Endothelial cell of umbilical vein (primary cell): ENCODE measurements at regions not wholly inside any gene's neighbourhood (a gene's known extent, or its start where the extent isn't known, plus 50 kb on each side); places are given as distances from the start of the nearest gene placed in this dataset.

Experiments used
- BruUV-seq: library from RNA; stranded (reverse); fragments of 400-500 nt; replicated peaks from 2 replicates; lab custom pipeline; 2021; lab: Mats Ljungman, UMichigan
- CTCF ChIA-PET: fragments of 300-600, 350-600 bp; sonication (Branson Sonifier 250); formaldehyde crosslinking; loops from one replicate; lab custom pipeline; 2021; ENCODE audit warnings: antibody characterized with exemption, inconsistent platforms; lab: Charles Lee
- POLR2A ChIA-PET: fragments of 300-600, 350-600 bp; sonication (Branson Sonifier 250); formaldehyde crosslinking; loops from one replicate; lab custom pipeline; 2021; ENCODE audit warnings: antibody characterized with exemption, inconsistent platforms; lab: Charles Lee
- DNase-seq: peaks from one replicate; pipeline ENCODE4 v3.0.0-alpha.2; 2011; ENCODE audit warnings: low read depth, low spot score
- FAIRE-seq: peaks from 2 replicates; lab custom pipeline; 2011; peaks lifted over from hg19 to GRCh38; lab: Jason Lieb, UNC
- H2AFZ ChIP-seq: 2 replicates; pipeline ENCODE4 v1.6.0; 2012; ENCODE audit warnings: low read depth, low read length, control low read depth, inconsistent platforms
- H3K27ac ChIP-seq: 2 replicates; pipeline ENCODE4 v1.5.1; 2011; ENCODE audit warnings: low read depth, mild to moderate bottlenecking, control low read depth, low read length, moderate library complexity; ENCODE audit not compliant: insufficient read depth
- H3K27me3 ChIP-seq, 2 experiments: 2 replicates each; pipeline versions ENCODE4 v1.6.0 to v1.6.1; 2011; ENCODE audit warnings: low read length in 2 of 2, mixed read lengths in 1 of 2; ENCODE audit not compliant: control insufficient read depth in 2 of 2, insufficient read depth in 2 of 2
- H3K36me3 ChIP-seq, 2 experiments: 2 replicates in 1 of 2; 3 replicates in 1 of 2; pipeline ENCODE4 v1.5.1; 2011; ENCODE audit warnings: low read length in 2 of 2, mild to moderate bottlenecking in 1 of 2, moderate library complexity in 1 of 2; ENCODE audit not compliant: control insufficient read depth in 2 of 2, insufficient read depth in 2 of 2; ENCODE audit errors: extremely low read depth in 1 of 2
- H3K4me1 ChIP-seq: 3 replicates; pipeline ENCODE4 v1.5.1; 2011; ENCODE audit warnings: mild to moderate bottlenecking, low read length; ENCODE audit not compliant: control insufficient read depth, insufficient read depth; ENCODE audit errors: extremely low read depth
- H3K4me2 ChIP-seq: 2 replicates; pipeline ENCODE4 v1.6.1; 2011; ENCODE audit warnings: low read length, control low read depth, mixed read lengths; ENCODE audit not compliant: insufficient read depth
- H3K4me3 ChIP-seq, 3 experiments: fragments of 200-600 bp in 1 of 3; sonication (generic), shearing (Covaris generic) in 1 of 3; replicated peaks in 1 of 3; 2 replicates each; pipeline ENCODE4 v1.5.1; 2011 to 2016; ENCODE audit warnings: control low read depth in 3 of 3, low read length in 3 of 3, mild to moderate bottlenecking in 2 of 3, inconsistent platforms in 1 of 3, low read depth in 1 of 3, moderate library complexity in 1 of 3; ENCODE audit not compliant: insufficient read depth in 1 of 3
- H3K79me2 ChIP-seq: 2 replicates; pipeline ENCODE4 v1.6.0; 2012; ENCODE audit warnings: low read length, inconsistent platforms; ENCODE audit not compliant: control insufficient read depth, insufficient read depth
- H3K9ac ChIP-seq: replicated peaks from 2 replicates; pipeline ENCODE3; 2011; ENCODE audit warnings: low read length, control low read depth; ENCODE audit not compliant: insufficient read depth; ENCODE audit errors: extremely low read depth
- H3K9me1 ChIP-seq: replicated peaks from 3 replicates; pipeline ENCODE4 v1.6.0; 2011; ENCODE audit warnings: mild to moderate bottlenecking, low read length; ENCODE audit not compliant: control insufficient read depth, insufficient read depth; ENCODE audit errors: extremely low read depth
- H3K9me3 ChIP-seq: replicated peaks from 2 replicates; pipeline ENCODE4 v1.5.1; 2012; ENCODE audit warnings: low read length, inconsistent platforms; ENCODE audit not compliant: control insufficient read depth, insufficient read depth
- H4K20me1 ChIP-seq: replicated peaks from 2 replicates; pipeline ENCODE3; 2011; ENCODE audit warnings: mild to moderate bottlenecking, low read length; ENCODE audit not compliant: control insufficient read depth, insufficient read depth; ENCODE audit errors: extremely low read depth
- CTCF ChIP-seq, 2 donors: IDR thresholded peaks; 1 replicate in 1 of 2; 2 replicates in 1 of 2; pipeline ENCODE4 v1.5.1; 2011; ENCODE audit warnings: low read length in 2 of 2, mild to moderate bottlenecking in 2 of 2, moderate library complexity in 2 of 2, control low read depth in 1 of 2, inconsistent platforms in 1 of 2, low read depth in 1 of 2; ENCODE audit not compliant: insufficient read depth in 1 of 2; ENCODE audit errors: extremely low read depth in 1 of 2
- EZH2 ChIP-seq: IDR thresholded peaks from 2 replicates; pipeline ENCODE4 v1.6.1; 2012; ENCODE audit warnings: borderline replicate concordance, low read depth, mild to moderate bottlenecking, moderate library complexity, low read length, inconsistent platforms; ENCODE audit not compliant: severe bottlenecking
- FOS ChIP-seq: IDR thresholded peaks from 2 replicates; pipeline ENCODE4 v1.6.1; 2011; ENCODE audit warnings: mild to moderate bottlenecking, low read length, moderate library complexity, borderline replicate concordance; ENCODE audit not compliant: insufficient read depth
- GATA2 ChIP-seq: IDR thresholded peaks from 2 replicates; pipeline ENCODE4 v1.7.0; 2011; ENCODE audit warnings: low read depth, mild to moderate bottlenecking, moderate library complexity, mixed read lengths, low read length; ENCODE audit not compliant: insufficient read length, insufficient read depth
- JUN ChIP-seq: IDR thresholded peaks from 2 replicates; pipeline ENCODE4 v1.6.1; 2011; ENCODE audit warnings: borderline replicate concordance, low read depth; ENCODE audit not compliant: insufficient read length, insufficient read depth
- MYC ChIP-seq: IDR thresholded peaks from one replicate; pipeline ENCODE4 v1.6.1; 2011; ENCODE audit warnings: mild to moderate bottlenecking, low read depth, low read length
- POLR2A ChIP-seq: IDR thresholded peaks from 2 replicates; pipeline ENCODE4 v1.6.1; 2012; ENCODE audit warnings: low read depth, mild to moderate bottlenecking, control low read depth, low read length
- POLR2AphosphoS5 ChIP-seq: IDR thresholded peaks from 2 replicates; pipeline ENCODE4 v1.6.1; 2012; ENCODE audit warnings: low read depth, mild to moderate bottlenecking, control low read depth, low read length, moderate library complexity; ENCODE audit not compliant: insufficient read depth
- dilution Hi-C: fragments of 300-500 bp; cut with MboI; formaldehyde crosslinking; loops from one replicate; pipeline ENCODE4 v1.15.0; 2019; ENCODE audit warnings: low sequenced_read_pairs; ENCODE audit not compliant: extremely low pct_ligation_motif_present
- intact Hi-C: fragments of 100-400 bp; cut with micrococcal nuclease; formaldehyde crosslinking; loops from one replicate; pipeline ENCODE4 v1.10.0; 2022
- TF ChIP-seq, protein P1 (sequence below): IDR thresholded peaks from 2 replicates; pipeline ENCODE4 v1.6.1; 2011; ENCODE audit not compliant: insufficient read depth, insufficient read length

GRCh38 chr2:176813156-176813555 lies 399.4 kb upstream of the HNRNPA3 start:
- TF ChIP-seq MYC = no peak
- no peak for TF ChIP-seq POLR2A
- TF ChIP-seq, protein P1, sequence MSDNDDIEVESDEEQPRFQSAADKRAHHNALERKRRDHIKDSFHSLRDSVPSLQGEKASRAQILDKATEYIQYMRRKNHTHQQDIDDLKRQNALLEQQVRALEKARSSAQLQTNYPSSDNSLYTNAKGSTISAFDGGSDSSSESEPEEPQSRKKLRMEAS = no peak
- TF ChIP-seq JUN = no peak
- TF ChIP-seq EZH2 = no peak
- TF ChIP-seq POLR2AphosphoS5 = no peak
- TF ChIP-seq GATA2 = no peak
- TF ChIP-seq CTCF (IDR thresholded peaks at IDR 0.05; ENCODE audit: extremely low read depth in 1 of 2, insufficient read depth in 1 of 2, low read depth in 1 of 2, low read length in 2 of 2) = no peak
- TF ChIP-seq FOS = no peak
- no peak for DNase-seq
- POLR2A ChIA-PET = no interaction called here
- no peak overlapping the region for H2AFZ ChIP-seq
- H3K9me1 ChIP-seq = no peaks in the 10 kb centered on the region
- H3K36me3 ChIP-seq = no peaks in the 10 kb centered on the region
- intact Hi-C loops = loop anchor here (10.0 kb wide), 2 partner anchors 258 to 358 kb away; no protein-coding TSS in a partner anchor
- no peak overlapping the region for H3K4me3 ChIP-seq
- no peak overlapping the region for H3K4me2 ChIP-seq
- H3K79me2 ChIP-seq = no peaks in the 10 kb centered on the region
- dilution Hi-C loops = no loop called here
- no peaks in the 10 kb centered on the region for H4K20me1 ChIP-seq
- no peaks in the 10 kb centered on the region for H3K4me1 ChIP-seq
- CTCF ChIA-PET = interaction anchor here (1.0 to 5.0 kb wide), 10 partner anchors 9 to 701 kb away, joined by 3 to 95 read pairs (median 20); partner anchors contain the start of gene HOXD10
- no peak overlapping the region for H3K9ac ChIP-seq
- no peaks in the 10 kb centered on the region for H3K9me3 ChIP-seq
- no TSS peak for BruUV-seq
- H3K27ac ChIP-seq = no peak overlapping the region
- H3K27me3 ChIP-seq = peaks cover 0 to 7% of the 10 kb centered on the region in 2 experiments
- FAIRE-seq = no peak
